Embryonic facial prominence (tissue), 1 donor: ENCODE measurements at regions not wholly inside any gene's neighbourhood (a gene's known extent, or its start where the extent isn't known, plus 50 kb on each side); places are given as distances from the start of the nearest gene placed in this dataset.

Experiments used
- DNase-seq: peaks from one replicate; pipeline ENCODE4 v3.0.0-alpha.2; 2016; ENCODE audit errors: extremely low spot score

GRCh38 chr17:77867308-77867781, 91.2 kb upstream of the TNRC6C start:
- no peak for DNase-seq

GRCh38 chr17:77867976-77868713, 90.4 kb upstream of the TNRC6C start:
- no peak for DNase-seq

- DNase-seq, result no peak
Measured at GRCh38 chr17:77869041-77869599, 89.4 kb upstream of the TNRC6C start.

- no peak for DNase-seq
Measured at GRCh38 chr17:77869665-77870132, 88.8 kb upstream of the TNRC6C start.

- DNase-seq, result no peak
Measured at GRCh38 chr17:77872199-77872598, 86.3 kb upstream of the TNRC6C start.

- DNase-seq, result no peak
Measured at GRCh38 chr17:77872714-77873499, 85.6 kb upstream of the TNRC6C start.

GRCh38 chr17:77873500-77874302, 84.8 kb upstream of the TNRC6C start:
- no peak for DNase-seq

GRCh38 chr17:77874303-77875050, 84.0 kb upstream of the TNRC6C start:
- DNase-seq, result no peak

- peak; percentile 55 for DNase-seq
Measured at GRCh38 chr17:77875051-77875780, 83.3 kb upstream of the TNRC6C start.

- no peak for DNase-seq
Measured at GRCh38 chr17:77875881-77876509, 82.5 kb upstream of the TNRC6C start.

- no peak for DNase-seq
Measured at GRCh38 chr17:77877036-77877435, 81.5 kb upstream of the TNRC6C start.

GRCh38 chr17:77877646-77878355, 80.7 kb upstream of the TNRC6C start:
- no peak for DNase-seq

GRCh38 chr17:77879226-77879895, 79.1 kb upstream of the TNRC6C start:
- DNase-seq, result no peak

GRCh38 chr17:77879896-77880280, 78.6 kb upstream of the TNRC6C start:
- no peak for DNase-seq

GRCh38 chr17:77880711-77881450, 77.6 kb upstream of the TNRC6C start:
- no peak for DNase-seq

- no peak for DNase-seq
Measured at GRCh38 chr17:77881545-77881944, 77.0 kb upstream of the TNRC6C start.

GRCh38 chr17:77882040-77882439, 76.5 kb upstream of the TNRC6C start:
- no peak for DNase-seq
